HG02973 (cell line): ENCODE measurements at regions not wholly inside any gene's neighbourhood (a gene's known extent, or its start where the extent isn't known, plus 50 kb on each side); places are given as distances from the start of the nearest gene placed in this dataset.

Experiments
- ATAC-seq: cut with Tn5 transposase; IDR thresholded peaks from one replicate; pipeline ENCODE4 v1.9.1; 2021; ENCODE audit warnings: moderate library complexity; ENCODE audit not compliant: unreplicated experiment

DNA sequence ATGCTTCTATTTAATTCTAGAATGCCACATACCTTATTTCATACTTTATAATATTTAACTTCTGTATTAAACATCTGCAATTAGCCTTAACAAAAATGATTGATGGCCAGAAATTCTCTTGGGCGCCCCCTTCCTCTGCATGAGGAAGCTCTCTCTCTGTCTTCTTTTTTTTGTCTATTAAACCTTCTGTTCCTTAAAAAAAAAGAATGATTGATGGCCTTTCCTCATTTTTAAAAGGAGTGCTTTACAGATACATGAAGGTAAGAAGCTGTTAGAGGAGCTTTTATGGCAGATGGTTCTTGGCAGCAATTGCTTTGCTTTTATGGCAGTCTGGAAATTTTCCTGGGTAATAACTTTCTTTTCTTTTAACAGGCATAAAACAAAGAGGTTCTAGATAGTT lies 526.9 kb downstream of the SLC4A3 start:
- ATAC-seq: no peak

DNA sequence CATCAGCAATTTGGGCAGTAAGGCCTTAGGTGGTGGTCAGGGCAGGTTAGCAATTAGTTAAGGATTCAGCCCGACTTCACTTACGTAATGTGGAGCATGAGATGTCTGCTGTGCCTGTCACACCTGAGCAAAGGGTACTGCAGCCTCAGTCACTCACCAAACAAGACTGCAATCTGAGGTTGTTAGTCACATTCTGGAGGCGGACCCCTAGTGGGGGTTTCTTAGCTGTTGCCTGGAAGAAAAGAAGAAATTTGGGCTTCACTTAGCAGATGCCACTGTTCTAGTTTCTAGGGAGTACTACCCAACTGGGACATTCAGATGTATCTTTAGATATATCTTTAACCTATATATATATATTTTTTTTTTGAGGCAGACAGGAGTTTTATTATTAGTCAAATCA lies 529.9 kb downstream of the SLC4A3 start:
- ATAC-seq: no peak

DNA sequence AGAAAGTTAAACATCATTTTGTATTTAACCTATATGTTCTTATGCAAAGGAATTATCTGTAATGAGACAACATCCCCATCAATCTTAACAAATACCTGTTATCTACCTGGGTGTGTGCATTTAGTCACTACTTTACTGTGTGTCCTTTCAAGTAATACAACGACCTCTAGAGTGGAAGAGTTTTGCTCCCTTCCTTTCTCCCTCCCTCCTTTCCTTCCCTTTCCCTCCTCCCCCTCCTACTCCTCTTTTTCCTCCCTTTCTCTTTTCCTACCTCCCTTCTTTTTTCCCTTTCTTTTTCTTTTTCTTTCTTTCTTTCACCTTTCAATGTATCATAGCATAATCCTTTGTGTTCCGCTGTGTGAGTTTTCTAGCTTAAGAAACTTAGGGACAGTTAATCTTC lies 532.3 kb downstream of the SLC4A3 start:
- no peak for ATAC-seq

DNA sequence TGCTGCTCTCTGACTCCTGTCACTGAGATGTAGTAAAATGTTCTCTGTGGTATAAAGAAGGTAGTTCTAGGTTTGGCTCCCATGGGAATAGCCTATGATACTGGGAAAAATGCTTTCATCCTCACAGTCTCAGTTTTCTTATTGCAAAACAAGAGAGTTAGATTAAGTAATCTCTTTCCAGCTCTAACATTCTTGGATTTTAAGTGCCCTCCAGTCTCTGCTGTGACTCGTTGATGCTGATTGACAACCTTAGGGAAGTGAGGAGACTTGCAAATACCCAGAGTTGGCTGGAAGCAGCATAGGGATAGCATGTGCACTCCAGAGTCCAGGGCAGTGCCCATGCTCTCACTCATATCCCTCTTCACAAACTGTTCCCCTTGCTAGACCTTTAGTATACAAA lies 534.9 kb downstream of the SLC4A3 start:
- ATAC-seq: no peak

DNA sequence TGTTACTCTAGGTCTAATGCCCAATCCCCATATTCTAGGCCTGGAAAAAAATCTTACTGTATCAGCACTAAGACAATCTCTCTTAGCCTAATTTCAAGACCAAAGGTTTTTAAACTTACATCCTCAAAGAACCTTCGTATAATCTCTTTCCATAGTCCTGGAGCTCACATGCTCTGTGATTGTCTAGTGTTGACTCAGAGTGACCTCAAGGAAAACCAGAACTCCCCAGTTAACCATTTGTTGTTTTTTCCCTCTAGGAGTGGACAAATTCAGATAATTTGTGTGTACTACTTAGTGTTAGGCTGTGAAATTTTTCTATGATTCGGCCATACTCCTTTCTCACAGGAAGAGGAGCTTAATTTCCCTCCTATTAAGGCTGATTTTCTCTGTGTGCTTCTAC lies 536.1 kb downstream of the SLC4A3 start:
- ATAC-seq: no peak

DNA sequence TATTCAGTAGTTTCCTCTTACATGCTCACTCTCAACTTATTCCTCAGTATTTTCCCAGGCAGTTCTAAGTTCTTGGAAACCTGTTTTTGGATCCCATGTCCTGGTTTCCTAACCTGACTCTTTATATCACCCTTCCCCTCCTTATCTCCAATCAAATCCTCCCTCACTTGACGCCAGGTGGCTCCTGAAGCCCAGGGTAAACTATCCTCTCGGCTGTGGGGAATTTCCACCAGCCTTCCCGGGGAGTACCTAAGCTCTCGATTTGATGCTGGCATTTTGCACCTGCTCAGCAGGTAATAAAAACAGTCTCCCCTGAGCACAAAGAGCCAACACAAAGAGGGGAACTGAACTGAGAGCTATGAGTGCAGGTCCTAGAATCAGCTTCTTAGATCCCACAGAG lies 538.0 kb downstream of the SLC4A3 start:
- ATAC-seq: no peak

DNA sequence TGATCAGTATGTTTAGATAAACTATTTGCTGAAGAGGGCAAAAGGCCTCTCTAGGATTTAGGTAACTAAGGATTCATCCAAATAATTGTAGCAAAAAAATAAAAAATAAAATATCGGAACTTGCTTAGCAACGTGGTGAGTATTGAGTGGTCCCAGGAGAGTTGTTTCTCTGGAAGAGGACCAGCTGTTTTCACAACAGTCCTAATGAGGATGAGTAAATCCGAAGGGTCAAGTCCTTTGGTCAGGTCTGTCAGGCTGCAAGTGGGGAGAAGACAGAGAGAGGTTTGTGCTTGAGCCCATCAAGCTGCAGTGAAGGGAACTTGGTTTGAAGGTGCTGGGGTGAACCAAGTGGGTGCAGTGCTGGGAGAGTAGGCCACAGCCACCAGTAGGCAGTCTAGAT lies 539.2 kb downstream of the SLC4A3 start:
- no peak for ATAC-seq

DNA sequence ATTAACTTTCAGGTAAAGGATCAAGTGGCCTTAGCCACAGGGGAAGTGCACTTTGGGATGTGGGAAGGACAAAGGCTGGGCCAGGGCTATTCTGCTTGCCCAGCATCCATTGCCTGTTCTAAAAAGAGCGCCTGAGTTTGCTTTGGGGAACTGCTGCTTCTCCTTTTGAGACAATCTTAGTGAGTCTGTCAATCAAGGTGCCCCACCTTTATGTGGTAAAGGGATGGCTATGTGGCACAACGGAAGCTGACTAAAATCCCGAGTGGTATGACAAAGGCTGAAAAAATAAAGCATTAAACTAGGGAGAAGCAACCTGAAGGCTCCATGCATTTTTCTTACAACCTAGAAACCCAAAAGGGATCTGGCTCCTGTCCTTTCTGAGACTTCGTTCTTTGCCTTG lies 540.5 kb downstream of the SLC4A3 start:
- ATAC-seq: no peak

DNA sequence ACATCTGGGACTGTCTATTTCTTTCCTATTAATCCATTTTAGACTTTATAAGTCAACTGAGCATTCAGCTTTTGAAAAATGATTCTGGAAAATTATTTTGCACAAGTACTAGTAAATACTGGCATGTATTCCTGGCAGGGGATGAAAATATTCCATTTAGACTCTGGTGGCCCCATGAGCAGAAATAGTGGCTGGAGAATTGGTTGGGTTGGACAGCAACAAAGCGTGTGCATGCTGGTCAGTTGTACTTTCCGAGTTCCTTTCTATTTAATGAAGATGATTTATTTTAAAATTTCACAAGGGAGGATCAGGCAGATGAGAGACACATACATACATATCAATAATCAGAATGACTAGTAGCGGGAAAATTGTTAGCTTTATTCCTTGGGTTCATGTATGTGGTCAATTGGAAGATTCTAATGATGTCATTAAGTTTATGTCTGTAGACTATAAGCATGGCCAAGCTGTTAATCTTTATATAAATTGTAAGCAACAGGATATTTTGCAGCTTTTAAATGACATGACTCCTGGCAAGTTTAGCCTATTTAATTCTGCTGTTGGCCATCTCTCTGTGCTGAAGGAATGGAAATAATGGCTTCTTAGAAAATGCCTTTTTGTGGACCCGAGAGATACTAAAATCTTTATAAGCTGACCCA lies 541.6 kb downstream of the SLC4A3 start:
- ATAC-seq: no peak

DNA sequence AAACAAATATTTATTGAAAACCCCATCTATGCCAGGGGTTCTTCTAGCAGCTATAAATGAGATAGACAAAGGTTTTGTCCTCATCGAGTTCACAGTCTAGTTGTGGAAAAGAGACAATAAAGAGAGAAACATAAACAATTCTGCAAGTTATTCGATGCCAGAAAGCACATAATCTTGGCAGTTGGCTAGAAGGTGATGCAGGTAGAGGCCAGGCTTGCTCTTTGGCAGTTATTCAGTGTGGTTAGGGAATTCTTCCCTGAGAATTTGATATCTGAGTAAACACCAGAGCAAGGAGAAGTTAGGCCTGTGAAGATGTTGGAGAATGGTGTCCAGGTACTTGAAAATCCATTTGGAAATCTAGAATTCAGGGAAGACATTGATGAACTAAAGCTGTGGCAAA lies 547.4 kb downstream of the SLC4A3 start:
- no peak for ATAC-seq

DNA sequence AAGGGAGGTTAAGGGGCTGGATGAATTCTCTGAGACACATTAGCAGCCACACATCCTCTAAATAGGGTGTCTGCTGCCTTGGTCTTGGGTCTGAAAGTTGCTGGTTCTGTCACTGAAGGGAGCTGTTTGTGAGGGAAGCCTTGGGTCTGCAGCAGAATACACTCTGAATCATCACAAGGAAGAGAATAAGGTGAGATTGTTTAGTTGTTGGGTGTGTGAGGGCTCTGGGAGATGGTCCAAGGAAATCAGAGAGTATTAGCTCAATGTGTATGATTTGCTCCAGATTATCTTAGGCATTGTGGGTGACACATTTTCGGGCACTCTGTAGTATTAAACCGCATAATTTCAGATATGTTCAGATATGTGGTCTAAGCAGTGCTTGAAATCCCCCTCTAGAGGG lies 548.5 kb downstream of the SLC4A3 start:
- ATAC-seq: no peak

DNA sequence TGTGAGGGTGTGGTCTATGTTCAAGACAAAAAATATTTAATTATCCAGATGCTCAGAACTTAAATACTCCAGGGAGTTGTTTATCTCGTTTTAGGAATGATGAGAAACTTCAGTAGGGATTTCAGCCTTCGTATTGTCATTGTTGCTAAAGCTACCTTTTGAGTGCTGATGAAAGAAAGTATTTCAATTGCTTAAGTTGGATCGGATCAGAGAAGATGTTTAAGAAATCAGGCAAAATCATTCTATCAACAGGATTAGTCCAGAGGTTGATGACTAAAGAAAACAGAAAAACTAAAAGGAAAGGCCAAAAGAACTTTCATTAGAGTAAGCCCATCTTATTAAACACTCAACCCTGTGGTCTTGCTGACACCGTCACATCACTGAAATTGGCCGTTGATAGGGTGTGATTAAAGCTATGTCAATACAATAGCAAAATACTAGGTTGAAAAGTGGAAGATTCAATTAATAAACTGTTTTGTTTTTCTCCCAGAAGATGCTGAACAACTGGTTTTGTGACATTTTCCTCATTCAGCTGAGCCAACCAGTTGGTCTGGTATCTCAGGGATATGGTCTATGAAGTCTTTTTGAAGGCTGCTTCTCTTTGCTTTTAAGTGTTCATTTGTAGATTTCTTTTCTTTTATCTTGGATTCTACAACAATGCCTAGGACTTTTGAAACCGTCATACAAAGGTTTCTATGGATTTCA lies 551.7 kb downstream of the SLC4A3 start:
- ATAC-seq: no peak

DNA sequence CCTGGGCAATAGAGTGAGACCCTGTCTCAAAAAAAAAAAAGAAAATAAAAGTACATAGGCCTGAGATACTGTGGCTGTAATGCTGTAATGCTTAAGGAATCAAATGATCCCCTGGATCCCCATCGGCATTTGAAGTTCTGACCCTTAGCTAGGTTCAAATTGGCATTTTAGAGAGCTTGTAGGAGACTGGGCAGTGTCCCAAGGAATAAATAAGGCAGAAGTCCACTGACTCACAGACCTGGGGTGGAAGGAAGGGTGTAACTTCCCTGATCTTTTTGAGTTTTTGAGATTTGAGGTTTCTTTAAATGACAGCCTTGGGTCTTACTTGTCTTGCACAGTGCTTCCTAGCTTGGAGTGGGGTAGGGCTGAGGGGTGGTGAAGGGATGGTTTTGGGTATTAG lies 553.7 kb downstream of the SLC4A3 start:
- no peak for ATAC-seq

DNA sequence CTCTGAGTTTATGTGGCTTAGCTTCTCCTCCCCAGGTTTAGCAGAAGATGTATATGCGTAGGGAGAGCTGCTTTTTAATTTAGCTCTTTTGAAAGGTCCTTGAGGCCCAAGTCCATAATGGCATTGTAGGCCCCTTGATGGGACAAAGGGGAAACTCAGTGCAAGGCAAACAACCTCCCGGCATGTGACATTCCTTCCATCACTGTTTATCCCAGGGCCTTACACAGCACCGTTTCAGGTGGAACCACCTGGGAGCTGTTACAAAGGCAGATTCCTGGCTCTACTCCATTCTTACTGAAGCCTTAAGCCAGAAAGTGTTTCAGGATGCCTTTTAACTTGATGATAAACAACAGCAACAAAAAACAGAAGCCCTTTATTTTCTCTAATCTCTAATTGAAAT lies 555.4 kb downstream of the SLC4A3 start:
- no peak for ATAC-seq

DNA sequence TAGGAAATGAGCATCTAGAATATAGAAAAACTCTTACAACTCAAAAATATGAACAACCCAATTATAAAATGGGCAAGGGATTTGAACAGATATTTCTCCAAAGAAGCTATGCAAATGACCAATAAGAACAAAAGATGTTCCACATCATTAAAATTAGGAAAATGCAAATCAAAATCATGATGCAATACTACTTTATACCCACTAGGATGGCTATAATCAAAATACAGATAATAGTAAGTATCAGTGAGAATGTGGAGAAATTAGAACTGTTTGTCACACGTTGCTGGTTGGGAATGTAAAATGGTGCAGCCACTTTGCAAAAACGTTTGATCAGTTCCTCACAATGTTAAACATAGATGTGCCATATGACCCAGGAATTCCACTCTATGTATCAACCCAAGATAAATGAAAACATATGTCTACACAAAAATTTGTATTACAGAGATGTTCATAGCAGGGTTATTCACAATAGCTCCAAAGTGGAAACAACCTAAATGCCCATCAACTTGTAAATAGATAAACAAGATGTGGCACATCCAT lies 558.4 kb downstream of the SLC4A3 start:
- ATAC-seq: no peak

DNA sequence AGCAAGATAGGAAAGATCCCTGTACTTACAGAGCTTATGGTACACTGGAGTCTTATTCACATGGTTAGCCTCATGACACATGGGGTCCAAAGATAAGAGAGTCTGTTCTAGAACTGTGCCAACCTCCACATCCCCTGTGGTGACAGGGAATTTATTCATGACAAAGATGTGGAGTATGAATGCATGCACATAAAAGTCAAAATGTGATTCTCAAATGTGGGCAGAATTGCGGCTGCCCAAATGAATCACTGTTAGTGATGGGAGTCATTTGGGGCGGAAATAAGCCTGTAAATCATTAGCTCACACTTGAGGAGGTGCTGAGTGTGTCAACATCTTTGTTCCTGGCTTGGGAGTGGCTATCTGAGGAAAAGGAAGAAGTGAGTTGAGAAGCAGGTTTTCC lies 560.6 kb downstream of the SLC4A3 start:
- ATAC-seq: no peak

DNA sequence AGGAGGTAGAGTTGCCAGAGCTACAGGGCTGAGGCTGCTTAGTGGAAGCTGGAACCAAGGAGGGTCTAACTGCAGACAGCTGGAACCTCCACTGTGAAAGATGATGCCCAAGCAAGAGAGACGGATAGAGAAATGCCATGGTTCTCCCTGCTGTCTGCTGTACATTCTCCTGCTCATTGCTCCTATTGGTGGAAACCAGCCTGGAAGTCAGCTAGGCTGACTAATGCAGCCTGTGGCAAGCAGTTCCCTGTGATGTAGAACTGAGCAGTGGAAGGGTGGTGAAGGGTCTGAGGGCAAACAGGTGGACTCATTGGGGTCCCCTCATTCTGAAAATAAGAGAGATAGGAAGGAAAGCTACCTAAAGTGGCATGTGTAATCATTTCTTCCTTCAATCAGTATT lies 563.6 kb downstream of the SLC4A3 start:
- no peak for ATAC-seq

DNA sequence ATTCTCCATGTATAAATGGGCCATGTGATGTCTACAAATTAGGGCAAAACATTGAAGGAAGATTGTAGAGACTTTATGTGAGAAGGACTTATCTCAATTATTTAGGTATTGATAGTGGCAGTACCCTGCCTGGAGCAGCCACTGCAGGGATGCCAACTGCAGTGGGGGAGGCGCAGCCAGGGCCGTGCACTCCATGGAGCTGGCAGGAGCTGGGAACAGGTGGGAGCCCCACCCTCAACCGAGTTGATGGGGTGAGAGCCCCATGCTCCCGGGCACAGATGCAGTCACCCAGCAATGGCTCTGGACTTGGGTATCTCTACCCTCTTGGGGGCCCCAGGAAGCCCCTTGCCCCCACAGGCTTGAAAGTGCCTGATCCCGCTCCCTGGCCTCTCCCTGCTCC lies 564.3 kb downstream of the SLC4A3 start:
- ATAC-seq: no peak

DNA sequence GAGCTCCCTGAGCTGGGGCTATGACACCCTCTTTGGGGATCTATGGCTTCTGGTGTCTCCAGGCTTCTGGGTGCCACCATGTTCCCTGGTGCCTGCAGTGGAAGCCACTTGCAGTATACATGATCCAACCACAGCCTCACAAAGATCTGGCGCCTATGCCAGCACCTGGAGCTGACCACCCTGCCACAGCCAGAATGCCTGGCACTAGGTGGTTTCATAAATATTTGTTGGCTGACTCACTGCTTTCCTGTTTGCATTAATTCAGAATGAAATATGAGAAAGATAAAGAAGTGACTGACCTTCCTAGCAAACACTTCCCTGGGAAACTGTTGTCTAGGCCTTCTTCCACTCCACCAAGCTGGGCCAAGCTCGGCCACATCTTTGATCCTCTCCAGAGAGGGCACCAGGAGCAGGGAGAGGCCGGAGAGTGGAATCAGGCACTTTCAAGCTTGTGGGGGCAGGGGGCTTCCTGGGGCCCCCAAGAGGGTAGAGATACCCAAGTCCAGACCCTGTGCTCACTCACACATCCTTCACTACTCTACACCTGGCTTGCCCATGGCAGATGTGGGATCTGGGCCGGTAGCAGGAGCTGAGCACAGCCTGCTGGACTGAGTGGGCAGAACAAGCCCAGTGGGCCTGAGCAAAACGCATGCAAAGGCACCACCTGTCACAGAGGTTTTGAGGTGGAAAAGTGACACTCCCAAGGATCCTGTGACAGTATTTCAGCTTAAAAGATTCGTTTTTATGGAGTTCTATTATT lies 565.7 kb downstream of the SLC4A3 start:
- ATAC-seq: no peak

DNA sequence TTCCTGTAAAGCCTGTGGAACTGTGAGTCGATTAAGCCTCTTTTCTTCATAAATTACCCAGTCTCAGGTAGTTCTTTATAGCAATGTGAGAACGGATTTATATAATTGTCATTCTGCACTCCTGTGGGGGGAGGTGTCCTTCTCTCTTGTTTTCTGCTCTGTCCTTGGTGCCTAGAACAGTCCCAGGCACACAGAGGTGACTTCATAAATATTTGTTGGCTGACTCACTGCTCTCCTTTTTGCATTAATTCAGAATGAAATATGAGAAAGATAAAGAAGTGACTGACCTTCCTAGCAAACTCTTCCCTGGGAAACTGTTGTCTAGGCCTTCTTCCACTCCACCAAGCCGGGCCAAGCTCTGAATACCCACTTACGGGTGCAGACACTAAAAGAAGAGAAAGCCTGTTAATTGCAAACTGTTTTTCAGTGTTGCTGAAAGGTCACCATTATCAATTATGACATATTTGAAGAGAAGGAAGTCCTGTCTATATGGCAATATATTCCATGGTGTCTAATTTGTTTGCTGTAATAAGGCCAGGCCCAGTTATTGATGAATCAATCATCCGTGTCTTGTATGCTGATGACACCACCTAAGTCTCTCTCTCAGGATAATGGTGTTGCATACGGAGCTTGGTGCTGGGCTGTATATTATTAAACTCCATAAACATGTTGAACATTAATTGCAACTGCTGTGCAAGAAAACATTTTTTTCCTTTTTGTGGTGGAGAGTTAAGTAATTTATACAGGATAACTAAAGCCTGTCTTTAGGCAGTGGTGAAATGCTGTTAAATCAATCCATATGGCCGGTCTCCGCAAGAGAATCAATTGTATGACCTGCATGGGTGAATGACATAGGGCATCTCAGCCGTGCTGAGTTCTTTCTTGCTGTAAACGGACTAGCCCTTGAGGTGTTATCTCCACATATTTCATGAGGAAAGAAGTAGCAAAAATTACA lies 567.5 kb downstream of the SLC4A3 start:
- no peak for ATAC-seq

DNA sequence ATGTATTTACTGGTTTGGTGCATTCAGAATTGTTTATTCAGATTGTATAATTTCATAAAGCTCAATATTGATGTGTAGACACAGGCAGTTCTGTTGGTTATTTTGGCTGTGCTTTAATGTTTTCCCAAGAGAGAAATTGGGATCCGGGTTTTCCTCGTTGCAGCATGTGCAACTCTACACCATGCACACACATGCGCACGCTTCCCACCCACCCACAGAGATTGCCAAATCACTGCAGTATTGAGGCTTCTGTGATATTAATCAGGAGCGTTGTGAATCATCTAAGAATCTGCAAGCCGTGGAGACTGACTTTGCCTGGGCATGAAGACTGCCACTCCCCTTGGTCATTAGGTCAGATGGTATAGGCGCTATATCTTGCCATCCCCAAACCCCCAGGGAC lies 571.5 kb downstream of the SLC4A3 start:
- no peak for ATAC-seq
